ENCODE measurements at regions not wholly inside any gene's neighbourhood (a gene's known extent, or its start where the extent isn't known, plus 50 kb on each side); places are given as distances from the start of the nearest gene placed in this dataset.

DNA sequence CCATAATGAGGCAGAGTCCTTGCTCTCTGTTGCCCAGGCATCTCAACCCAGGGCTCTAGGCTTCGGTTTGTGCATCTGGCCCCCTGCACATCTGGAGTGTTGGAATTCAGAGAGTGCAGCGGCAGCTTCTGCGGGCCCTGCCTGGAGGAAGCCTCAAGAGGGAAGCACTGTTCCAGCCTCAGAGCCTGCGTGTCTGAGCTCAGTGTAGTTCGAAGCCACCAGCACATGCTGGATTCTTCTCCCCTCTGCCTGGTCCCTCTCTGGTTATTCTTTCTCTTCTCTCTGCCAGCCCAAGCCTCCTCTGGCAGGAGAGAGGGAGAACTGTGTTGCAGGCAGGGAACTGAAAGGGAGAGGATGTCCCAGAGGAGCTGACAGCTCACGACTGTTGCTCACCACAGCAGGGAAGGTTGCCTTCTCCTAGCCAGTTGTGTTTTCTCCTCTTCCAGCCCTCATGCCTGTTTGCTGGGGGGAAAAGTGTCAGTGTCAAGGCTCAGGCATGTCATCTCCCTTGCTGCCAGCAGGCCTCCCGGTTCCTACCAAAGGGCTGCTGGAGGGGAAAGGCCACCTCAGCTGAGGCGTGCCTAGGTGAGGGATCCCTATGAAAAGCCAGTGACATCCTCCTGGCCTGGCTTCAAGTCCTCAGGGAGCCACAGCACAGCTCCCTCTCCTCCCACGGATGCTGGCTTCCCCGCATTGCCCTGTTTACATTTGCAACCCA, 126.0 kb upstream of the LRFN2 start:
- no peak overlapping the region for H3K4me3 ChIP-seq (ENCODE audit: low read depth, low read length)
- TF ChIP-seq, protein P1, sequence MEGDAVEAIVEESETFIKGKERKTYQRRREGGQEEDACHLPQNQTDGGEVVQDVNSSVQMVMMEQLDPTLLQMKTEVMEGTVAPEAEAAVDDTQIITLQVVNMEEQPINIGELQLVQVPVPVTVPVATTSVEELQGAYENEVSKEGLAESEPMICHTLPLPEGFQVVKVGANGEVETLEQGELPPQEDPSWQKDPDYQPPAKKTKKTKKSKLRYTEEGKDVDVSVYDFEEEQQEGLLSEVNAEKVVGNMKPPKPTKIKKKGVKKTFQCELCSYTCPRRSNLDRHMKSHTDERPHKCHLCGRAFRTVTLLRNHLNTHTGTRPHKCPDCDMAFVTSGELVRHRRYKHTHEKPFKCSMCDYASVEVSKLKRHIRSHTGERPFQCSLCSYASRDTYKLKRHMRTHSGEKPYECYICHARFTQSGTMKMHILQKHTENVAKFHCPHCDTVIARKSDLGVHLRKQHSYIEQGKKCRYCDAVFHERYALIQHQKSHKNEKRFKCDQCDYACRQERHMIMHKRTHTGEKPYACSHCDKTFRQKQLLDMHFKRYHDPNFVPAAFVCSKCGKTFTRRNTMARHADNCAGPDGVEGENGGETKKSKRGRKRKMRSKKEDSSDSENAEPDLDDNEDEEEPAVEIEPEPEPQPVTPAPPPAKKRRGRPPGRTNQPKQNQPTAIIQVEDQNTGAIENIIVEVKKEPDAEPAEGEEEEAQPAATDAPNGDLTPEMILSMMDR (IDR thresholded peaks at IDR 0.05; ENCODE audit: borderline replicate concordance, insufficient read depth, low read depth, low read length), result no peak

DNA sequence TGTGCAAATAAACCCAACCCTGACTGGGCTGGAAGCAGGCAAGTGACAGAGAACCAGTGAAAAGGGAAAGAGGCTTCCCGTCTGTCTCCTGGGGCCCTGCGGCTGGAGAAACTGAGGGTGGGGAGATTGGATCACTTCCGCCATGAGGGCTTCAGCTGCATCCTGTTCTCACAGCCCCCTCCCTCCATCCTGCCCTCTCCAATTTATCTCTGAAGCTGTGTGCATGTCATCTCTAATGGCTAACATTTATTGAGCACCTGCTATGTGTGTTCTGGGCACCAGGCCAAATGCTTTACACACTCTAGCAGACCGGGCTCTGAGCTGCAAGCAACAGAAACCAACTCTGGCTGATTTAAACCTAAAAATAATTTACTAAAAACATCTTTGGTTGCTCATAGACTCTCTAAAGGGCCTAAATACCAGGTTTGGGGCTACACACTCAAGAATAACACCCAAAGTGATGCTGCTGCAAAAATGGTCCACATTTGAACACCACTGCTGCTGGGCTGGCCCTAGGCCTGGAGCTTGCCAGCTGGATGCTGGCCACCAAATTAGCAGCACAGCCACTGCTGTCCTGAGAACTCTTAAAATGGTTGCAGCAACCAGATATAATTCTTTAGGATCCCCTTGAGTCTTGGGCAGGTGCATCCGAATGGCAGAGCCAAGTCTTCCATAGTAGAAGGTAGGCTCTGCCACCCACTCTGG, 123.6 kb upstream of the LRFN2 start:
- H3K4me3 ChIP-seq (ENCODE audit: low read depth, low read length), result no peak overlapping the region
- TF ChIP-seq, protein P1 (IDR thresholded peaks at IDR 0.05; ENCODE audit: borderline replicate concordance, insufficient read depth, low read depth, low read length), result no peak

DNA sequence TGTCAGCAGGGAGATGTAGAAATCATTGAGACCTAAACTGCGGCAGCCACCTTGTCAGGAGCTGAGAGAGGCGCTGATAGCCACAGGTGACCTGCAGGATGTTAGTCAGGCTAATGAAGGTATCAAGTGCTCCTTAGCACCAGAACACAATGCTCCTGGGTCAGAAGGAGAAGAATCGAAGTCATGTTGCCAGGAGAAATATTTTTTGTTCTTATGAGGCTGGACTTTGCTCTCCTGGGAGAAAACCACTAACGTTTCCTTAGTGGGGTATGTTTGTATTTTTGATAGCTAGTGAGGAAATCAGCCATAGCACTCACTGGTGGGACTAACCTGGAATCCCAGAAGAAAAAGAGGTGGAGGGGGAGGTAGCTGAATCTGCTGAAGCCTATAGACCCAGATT, 120.9 kb upstream of the LRFN2 start:
- TF ChIP-seq, protein P1 (IDR thresholded peaks at IDR 0.05; ENCODE audit: borderline replicate concordance, insufficient read depth, low read depth, low read length), result no peak
- H3K4me3 ChIP-seq (ENCODE audit: low read depth, low read length), result no peak overlapping the region

DNA sequence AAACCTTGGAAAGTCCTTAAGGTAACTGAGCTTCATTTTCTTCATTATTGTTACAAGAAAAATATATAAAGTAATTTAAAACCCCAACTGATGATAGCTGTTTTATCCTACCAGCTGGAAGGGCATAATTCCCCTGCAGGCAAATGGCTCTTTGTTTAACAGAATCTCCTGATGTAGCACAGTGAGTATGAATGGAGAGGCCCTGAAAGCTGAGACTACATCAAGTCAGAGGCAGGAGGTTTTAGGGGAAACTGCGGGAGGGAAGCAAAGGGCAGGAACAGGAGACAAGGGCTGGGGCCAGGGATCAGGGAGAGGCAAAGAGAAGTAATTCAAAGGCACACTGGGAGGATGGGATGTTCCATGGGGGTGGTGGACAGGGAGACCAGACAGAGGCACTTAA, 119.0 kb upstream of the LRFN2 start:
- TF ChIP-seq, protein P1 (IDR thresholded peaks at IDR 0.05; ENCODE audit: borderline replicate concordance, insufficient read depth, low read depth, low read length), result no peak
- no peak overlapping the region for H3K4me3 ChIP-seq (ENCODE audit: low read depth, low read length)

DNA sequence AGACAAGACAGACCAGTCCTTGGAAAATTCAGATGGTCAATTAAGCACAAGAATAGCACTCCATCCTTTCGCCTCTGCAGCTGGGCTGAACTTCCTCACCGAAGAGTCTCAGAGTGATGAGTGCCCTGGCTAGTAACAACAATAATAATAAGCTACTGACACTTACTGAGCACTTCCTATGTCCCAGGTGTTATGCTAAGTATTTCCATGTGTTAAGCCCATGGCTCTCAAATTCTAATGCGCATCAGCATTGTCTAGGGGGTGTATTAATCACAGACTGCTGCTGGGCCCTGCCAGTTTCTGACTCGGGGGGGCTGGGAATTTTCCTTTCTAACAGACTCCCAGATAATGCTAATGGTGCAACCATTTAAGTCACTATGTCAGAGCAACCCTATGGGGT, 118.2 kb upstream of the LRFN2 start:
- H3K4me3 ChIP-seq (ENCODE audit: low read depth, low read length), result no peak overlapping the region
- TF ChIP-seq, protein P1 (IDR thresholded peaks at IDR 0.05; ENCODE audit: borderline replicate concordance, insufficient read depth, low read depth, low read length), result no peak

DNA sequence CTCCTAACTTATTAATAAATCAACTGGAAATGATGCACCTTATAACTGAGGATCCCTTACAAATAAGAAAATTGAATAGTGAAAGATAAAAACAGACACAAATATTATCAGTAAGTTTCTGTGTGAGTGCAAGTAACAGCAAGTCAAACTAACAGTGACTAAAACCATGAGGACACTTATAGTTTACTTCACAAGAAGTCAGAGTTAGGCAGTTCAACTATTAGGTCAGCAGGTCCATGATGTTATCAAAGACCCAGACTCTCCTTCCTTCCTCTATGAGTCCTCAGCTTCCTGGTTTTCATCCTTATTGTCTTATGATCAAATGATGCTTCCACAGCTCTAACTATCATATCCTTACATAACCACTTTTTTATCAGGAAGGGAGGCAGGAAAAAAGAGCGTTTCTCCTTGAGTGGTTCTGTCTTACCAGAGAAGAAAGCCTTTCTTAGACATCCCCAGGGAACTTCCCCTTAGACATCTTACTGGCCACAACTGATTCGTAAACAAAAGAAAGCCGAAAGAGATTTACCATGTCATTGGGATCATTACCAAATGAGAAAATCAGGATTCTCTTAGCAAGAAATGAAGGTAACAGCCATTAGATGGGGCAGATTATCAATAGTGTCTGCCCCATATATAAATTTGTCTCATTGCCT, 114.3 kb upstream of the LRFN2 start:
- no peak overlapping the region for H3K4me3 ChIP-seq (ENCODE audit: low read depth, low read length)
- TF ChIP-seq, protein P1 (IDR thresholded peaks at IDR 0.05; ENCODE audit: borderline replicate concordance, insufficient read depth, low read depth, low read length), result no peak

All from GM12875 (cell line).